ENCODE measurements at regions not wholly inside any gene's neighbourhood (a gene's known extent, or its start where the extent isn't known, plus 50 kb on each side); places are given as distances from the start of the nearest gene placed in this dataset.

DNA sequence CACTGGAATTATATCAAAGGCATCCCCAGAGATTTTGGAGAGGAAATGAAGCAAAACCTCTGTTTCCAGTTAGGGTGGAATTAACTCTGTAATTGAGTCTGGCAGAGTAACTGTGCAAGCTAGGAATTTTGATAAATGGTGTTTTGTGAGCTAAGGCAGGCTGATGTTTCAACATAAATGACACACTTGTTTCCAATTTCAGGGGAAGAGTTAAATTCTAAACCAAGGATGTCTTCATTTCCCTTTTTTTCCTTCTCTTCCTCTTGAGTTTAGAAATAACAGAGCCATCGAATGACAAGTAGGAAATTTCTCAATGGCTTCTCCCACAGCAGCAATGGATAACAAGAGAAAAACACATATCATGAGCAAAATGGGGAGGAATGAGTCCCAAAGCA, 131.2 kb downstream of the IRS2 start:
- Histone ChIP-seq H3K4me2 (ENCODE audit: low read length) (no peak overlapping the region), H3K4me1 (ENCODE audit: insufficient read depth, low read length) (no peaks in the 10 kb centered on the region), H3K9ac (ENCODE audit: low read length) (no peak overlapping the region), H3K4me3 (ENCODE audit: low read length) (no peak overlapping the region), H3K27me3 (ENCODE audit: low read length) (no peaks in the 10 kb centered on the region), H3K9me3 (ENCODE audit: low read length) (no peaks in the 10 kb centered on the region), H4K20me1 (ENCODE audit: low read length) (no peaks in the 10 kb centered on the region), H3F3A (ENCODE audit: low read length, unreplicated experiment) (no peaks in the 10 kb centered on the region), H3K79me2 (ENCODE audit: low read length) (no peaks in the 10 kb centered on the region), H3K27ac (ENCODE audit: low read length) (no peak overlapping the region), H3K9me2 (replicated peaks; ENCODE audit: low read length) (no peaks in the 10 kb centered on the region), H3K36me3 (ENCODE audit: low read depth, low read length) (no peaks in the 10 kb centered on the region), H2AFZ (ENCODE audit: low read length) (no peak overlapping the region)
- no TSS peak for BruUV-seq (replicated peaks)
- intact Hi-C loops (cut with micrococcal nuclease) = no loop called here
- ATAC-seq = no peak
- CTCF ChIA-PET = no interaction called here
- DNase-seq = no peak
- POLR2A ChIA-PET (ENCODE audit: unreplicated experiment) = no interaction called here
- TF ChIP-seq EZH2phosphoT487 (IDR thresholded peaks at IDR 0.05; ENCODE audit: borderline replicate concordance, low read length) = no peak
- no peak for TF ChIP-seq EZH2 (IDR thresholded peaks at IDR 0.05; ENCODE audit: low read length, unreplicated experiment)
- TF ChIP-seq, protein P1, sequence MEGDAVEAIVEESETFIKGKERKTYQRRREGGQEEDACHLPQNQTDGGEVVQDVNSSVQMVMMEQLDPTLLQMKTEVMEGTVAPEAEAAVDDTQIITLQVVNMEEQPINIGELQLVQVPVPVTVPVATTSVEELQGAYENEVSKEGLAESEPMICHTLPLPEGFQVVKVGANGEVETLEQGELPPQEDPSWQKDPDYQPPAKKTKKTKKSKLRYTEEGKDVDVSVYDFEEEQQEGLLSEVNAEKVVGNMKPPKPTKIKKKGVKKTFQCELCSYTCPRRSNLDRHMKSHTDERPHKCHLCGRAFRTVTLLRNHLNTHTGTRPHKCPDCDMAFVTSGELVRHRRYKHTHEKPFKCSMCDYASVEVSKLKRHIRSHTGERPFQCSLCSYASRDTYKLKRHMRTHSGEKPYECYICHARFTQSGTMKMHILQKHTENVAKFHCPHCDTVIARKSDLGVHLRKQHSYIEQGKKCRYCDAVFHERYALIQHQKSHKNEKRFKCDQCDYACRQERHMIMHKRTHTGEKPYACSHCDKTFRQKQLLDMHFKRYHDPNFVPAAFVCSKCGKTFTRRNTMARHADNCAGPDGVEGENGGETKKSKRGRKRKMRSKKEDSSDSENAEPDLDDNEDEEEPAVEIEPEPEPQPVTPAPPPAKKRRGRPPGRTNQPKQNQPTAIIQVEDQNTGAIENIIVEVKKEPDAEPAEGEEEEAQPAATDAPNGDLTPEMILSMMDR (conservative IDR thresholded peaks at IDR 0.05; ENCODE audit: low read depth, low read length) = no peak

DNA sequence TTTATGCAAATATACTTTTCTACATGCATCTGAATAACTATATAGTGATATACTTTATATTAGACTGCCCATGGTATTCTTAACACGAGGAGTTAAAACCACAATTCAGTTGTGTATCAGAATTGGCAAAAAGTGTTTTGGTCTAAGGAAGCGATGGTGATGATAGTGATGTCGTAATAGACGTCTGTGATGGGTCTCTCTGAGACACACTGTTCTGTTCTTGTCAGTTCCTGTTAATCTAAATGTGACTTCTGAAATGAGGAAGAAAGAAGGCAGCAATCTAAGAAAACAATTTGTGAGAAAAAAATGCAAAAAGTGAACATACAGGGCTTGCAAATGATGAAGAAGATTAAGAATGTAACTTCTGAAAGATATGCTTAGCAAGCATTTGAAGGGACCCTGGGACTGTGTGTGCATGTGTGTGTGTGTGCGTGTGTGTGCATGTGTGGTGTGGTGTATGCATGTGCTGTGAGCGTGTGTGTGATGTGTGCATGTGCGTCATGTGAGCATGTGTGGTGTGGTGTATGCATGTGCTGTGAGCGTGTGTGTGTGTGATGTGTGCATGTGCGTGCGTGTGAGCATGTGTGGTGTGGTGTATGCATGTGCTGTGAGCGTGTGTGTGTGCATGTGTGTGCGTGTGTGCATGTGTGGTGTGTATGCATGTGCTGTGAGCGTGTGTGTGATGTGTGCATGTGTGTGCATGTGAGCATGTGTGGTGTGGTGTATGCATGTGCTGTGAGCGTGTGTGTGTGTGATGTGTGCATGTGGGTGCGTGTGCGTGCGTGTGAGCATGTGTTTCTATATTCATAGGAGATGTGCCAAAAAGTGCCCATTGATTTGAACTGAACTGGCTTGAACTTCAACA, 131.8 kb downstream of the IRS2 start:
- ChIA-PET CTCF (no interaction called here), POLR2A (ENCODE audit: unreplicated experiment) (no interaction called here)
- Histone ChIP-seq H3K27ac (ENCODE audit: low read length) (no peak overlapping the region), H4K20me1 (ENCODE audit: low read length) (no peaks in the 10 kb centered on the region), H3F3A (ENCODE audit: low read length, unreplicated experiment) (no peaks in the 10 kb centered on the region), H3K4me1 (ENCODE audit: insufficient read depth, low read length) (peaks cover 1% of the 10 kb centered on the region; the same call in 1 of the 2 replicates), H3K79me2 (ENCODE audit: low read length) (no peaks in the 10 kb centered on the region), H3K9me3 (ENCODE audit: low read length) (no peaks in the 10 kb centered on the region), H3K9ac (ENCODE audit: low read length) (no peak overlapping the region), H3K9me2 (replicated peaks; ENCODE audit: low read length) (no peaks in the 10 kb centered on the region), H3K4me2 (ENCODE audit: low read length) (no peak overlapping the region), H3K4me3 (ENCODE audit: low read length) (no peak overlapping the region), H3K36me3 (ENCODE audit: low read depth, low read length) (no peaks in the 10 kb centered on the region), H3K27me3 (ENCODE audit: low read length) (no peaks in the 10 kb centered on the region), H2AFZ (ENCODE audit: low read length) (no peak overlapping the region)
- ATAC-seq (no peak), DNase-seq (no peak)
- no peak for TF ChIP-seq EZH2phosphoT487 (IDR thresholded peaks at IDR 0.05; ENCODE audit: borderline replicate concordance, low read length)
- TF ChIP-seq, protein P1 (conservative IDR thresholded peaks at IDR 0.05; ENCODE audit: low read depth, low read length) = no peak
- no peak for TF ChIP-seq EZH2 (IDR thresholded peaks at IDR 0.05; ENCODE audit: low read length, unreplicated experiment)
- intact Hi-C loops (cut with micrococcal nuclease) = no loop called here
- BruUV-seq (replicated peaks) = no TSS peak

DNA sequence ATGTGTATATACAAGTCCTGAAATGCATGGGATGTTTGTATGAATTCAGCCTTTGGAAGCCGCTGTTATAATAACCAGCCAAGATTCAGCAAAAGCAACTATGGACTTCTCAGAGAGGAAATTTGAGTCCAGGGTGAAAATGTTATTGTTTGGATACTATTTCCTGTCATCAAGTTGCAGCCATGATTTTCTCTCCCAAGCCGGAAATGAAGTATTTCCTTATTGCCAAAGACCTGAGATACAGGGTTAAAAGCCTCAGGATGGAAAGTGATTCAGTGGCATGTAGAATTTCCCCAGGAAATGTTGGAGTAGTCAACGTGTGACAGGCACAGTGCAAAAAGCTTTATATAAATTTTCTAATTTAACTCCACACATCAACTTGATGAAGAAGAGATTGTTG, 133.9 kb downstream of the IRS2 start:
- Histone ChIP-seq H2AFZ (ENCODE audit: low read length) (no peak overlapping the region), H3K36me3 (ENCODE audit: low read depth, low read length) (no peaks in the 10 kb centered on the region), H3F3A (ENCODE audit: low read length, unreplicated experiment) (no peaks in the 10 kb centered on the region), H3K9me3 (ENCODE audit: low read length) (no peaks in the 10 kb centered on the region), H3K4me2 (ENCODE audit: low read length) (no peak overlapping the region), H3K27ac (ENCODE audit: low read length) (no peak overlapping the region), H3K4me3 (ENCODE audit: low read length) (no peak overlapping the region), H3K9ac (ENCODE audit: low read length) (no peak overlapping the region), H3K79me2 (ENCODE audit: low read length) (no peaks in the 10 kb centered on the region), H3K27me3 (ENCODE audit: low read length) (no peaks in the 10 kb centered on the region), H3K4me1 (ENCODE audit: insufficient read depth, low read length) (peaks cover 6% of the 10 kb centered on the region), H4K20me1 (ENCODE audit: low read length) (no peaks in the 10 kb centered on the region), H3K9me2 (replicated peaks; ENCODE audit: low read length) (no peaks in the 10 kb centered on the region)
- intact Hi-C loops (cut with micrococcal nuclease) = no loop called here
- ChIA-PET POLR2A (ENCODE audit: unreplicated experiment) (no interaction called here), CTCF (no interaction called here)
- no TSS peak for BruUV-seq (replicated peaks)
- no peak for ATAC-seq
- DNase-seq = no peak
- TF ChIP-seq EZH2phosphoT487 (IDR thresholded peaks at IDR 0.05; ENCODE audit: borderline replicate concordance, low read length) (no peak), EZH2 (IDR thresholded peaks at IDR 0.05; ENCODE audit: low read length, unreplicated experiment) (no peak)
- TF ChIP-seq, protein P1 (conservative IDR thresholded peaks at IDR 0.05; ENCODE audit: low read depth, low read length) = no peak

Data from PC-3 (cell line).